NCI-H446 treated with DMSO at 0.1 percent for 48 hours (cell line): ENCODE measurements at regions not wholly inside any gene's neighbourhood (a gene's known extent, or its start where the extent isn't known, plus 50 kb on each side); places are given as distances from the start of the nearest gene placed in this dataset.
"Not testable (repeated sequence)": the region's sequence is repeated elsewhere in the genome, so short reads cannot be mapped to it uniquely, and the experiment has no call there.

Experiments used
- DNase-seq: peaks from one replicate; lab custom pipeline; 2025; lab: John Stamatoyannopoulos, UW

DNA sequence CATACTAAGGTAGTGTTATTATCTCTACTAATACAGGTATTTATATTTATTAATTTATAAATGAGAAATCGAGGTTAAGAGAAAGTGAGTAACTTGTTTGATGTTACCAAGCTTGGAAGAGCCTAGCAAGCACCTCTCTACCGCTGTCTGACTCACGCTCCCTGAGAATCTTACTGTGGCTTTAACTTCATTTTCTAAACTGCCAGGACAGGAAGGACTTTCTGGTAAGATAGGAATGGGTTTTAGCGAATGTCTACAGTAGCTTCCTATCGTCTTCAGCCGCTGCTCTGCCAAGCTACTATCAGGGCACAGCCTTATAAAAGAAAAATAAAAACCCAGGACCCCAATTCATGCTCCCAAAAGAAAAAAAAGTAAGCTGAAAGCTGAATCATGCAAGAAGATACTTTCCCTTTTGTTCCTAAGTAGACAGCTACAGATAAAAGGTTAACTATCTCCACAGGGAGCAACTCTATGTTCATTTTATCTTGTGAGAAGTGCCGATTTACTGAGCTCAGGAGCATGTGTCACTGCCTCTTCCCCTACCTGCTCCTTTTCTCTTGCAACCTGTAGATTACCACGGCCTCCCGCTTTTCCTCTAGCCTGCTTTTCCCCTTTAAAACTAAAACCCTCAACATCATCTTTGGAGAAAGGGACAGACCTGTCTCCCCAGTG is 60.2 kb downstream of the THNSL1 start:
- no peak for DNase-seq

DNA sequence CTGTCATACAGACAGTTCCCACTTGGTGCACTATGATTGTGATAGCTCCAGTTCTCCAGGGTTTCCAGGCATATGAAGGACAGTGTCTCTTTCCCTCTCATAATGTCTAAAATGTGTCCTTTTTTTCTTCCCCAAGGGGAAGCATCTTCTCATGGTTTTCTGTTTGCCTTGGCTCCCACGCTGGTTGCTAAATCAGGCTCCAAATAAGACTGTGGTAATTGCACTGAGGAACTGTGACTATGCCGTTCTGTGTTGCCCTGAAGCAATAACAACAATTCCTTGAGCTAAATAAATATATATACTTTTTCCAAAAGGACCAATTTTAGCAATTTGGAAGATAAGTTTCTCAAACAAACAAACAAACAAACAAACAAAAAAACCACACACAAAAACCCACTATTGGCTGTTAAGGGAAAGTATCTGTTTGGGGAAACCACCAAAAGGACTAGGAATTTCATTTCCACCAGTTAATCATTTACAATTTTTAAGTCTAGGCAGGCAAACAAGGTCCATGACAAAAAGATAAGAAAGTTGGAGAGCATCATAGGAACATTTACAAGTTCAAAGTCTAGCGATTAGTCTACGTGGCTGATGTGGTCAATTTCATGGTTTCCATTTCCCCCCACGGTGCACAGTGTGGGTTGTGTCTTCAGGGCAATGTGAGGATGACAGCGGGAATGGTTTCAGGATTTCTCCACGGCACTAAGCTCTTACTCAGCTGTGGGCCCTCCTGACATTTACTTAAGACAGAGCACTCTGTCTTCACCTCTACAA is 62.4 kb downstream of the THNSL1 start:
- no peak for DNase-seq

DNA sequence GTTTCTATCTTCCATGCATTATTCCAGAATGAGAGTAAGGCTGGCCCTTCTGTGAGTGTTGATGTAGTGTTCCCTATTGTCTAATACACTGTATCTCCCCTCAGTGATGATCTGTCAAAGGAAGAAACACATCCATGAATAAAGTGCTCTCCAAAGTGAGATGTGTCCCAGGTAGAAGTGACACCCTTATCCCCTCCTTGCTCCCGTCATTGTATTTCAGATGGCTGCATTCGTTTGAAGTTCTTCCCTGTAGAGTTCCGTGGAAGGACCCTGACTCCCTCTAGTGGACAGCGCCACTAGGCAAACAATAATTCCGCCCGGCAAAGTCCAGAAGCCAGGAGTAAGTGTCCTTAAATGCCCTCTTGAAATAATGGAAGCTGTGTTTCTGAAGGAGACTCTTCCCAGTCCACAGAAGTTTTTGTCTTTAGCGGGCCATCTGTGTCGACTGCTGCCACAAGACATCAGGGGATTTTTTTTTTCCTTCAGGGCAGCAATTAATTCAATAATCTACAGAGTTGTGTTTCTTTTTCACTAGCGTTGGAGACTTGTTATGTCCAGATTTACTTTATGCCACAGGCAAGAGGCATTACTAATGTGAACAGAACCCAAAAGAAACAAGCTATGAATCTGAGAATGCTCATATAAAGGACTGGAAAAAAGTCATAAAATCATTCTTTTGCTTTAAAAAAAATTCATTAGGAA is 64.6 kb downstream of the THNSL1 start:
- peak; percentile 69 for DNase-seq

DNA sequence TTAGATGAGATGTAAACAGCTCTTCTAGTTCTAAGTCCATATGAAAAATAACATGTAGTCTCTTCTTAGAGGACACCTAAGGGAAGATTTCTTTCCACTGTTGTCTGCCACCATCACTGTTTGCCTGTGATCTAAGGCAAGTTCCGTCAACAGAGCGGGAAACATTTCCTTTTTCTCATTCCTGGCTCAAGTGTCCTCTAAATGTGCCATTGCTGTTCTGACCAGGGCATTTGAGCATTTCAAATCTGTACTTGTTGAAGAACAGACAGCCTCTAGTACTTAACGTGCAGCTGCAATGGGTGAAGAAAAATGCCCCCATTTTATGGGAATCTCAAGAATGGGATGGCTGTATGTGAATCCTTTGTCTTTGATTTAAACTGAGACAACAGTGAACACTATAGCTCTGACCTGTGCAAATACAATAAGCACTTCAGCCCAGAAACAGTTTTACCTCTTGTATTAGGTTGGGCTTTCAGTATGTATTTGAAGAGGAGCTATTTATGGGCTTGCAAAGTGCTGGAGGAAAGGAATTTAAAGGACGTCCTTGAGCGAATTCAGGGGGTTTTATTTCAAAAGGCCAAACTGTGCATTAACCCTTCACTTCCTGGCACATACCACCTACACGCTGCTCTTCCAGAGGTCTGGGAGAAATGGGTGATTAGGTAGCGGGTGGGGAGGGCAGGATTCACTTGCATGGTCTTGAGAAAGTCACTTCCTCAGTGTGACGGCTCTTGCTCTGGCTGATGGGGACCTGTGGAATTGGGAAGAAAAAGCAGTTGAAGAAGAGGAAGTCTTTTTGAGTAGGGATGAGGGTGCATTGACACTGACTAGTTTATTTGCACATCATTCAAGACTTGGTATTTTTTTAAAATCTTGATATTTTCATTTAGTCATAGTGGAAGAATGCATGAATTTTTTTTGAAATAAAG is 66.1 kb downstream of the THNSL1 start:
- no peak for DNase-seq

DNA sequence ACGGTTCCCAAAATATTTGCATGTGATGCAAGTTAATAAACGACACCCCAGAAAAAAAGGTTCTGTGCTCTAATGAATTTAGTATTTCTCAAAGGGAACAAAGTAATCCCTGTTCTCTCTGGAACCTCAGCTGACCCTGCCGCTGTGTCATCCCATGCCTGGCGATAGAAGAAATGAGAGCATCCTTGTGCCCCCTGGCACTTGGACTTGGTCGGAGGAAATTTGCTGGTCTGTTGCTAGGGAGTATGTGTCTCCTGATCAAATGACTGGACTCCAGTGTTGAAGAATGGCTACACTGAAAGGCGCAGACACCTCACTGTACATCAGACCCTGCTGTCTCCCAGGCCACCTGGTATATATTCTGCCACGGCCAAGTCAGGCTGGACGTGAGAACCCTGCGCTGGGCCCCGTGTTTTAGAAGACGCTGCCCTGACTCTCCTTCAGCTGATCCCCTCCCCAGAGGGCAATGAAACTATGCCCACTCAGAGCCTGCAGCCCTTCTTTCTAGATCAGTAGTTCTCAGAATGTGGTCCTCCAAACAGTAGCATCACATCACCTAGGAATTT is 67.2 kb downstream of the THNSL1 start:
- no peak for DNase-seq

DNA sequence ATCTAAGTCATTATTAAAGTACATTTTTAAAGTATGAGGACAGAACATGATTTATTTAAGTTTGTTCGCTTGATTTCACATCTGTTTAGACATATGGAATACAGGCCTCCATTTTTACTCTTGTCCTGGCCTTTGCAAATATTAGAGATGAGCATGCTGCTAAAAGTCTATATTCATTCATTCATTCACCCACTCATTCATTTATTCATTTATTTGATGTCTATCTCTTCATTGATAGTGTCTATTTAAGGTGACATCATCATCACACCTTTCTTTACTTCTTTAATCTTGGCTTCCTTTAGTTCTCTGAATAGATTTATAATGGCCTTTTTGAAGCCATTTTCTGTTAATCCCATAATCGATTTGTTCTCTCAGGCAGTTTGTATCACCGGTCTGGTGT is 68.0 kb downstream of the THNSL1 start:
- DNase-seq, result no peak

DNA sequence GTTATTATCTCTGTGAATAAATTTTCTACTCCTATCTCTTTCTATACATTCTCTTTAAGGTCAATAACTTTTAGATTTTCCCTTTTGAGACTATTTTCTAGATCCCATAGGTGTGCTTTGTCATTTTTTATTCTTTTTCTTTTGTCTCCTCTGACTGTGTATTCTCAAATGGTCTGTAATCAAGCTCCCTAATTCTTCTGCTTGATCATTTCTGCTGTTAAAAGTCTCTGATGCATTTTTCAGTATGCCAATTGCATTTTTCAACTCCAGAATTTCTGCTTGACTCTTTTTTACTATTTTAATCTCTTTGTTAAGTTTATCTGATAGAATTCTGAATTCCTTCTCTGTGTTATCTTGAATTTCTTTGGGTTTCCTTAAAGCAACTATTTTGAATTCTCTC is 78.2 kb downstream of the THNSL1 start:
- no peak for DNase-seq

DNA sequence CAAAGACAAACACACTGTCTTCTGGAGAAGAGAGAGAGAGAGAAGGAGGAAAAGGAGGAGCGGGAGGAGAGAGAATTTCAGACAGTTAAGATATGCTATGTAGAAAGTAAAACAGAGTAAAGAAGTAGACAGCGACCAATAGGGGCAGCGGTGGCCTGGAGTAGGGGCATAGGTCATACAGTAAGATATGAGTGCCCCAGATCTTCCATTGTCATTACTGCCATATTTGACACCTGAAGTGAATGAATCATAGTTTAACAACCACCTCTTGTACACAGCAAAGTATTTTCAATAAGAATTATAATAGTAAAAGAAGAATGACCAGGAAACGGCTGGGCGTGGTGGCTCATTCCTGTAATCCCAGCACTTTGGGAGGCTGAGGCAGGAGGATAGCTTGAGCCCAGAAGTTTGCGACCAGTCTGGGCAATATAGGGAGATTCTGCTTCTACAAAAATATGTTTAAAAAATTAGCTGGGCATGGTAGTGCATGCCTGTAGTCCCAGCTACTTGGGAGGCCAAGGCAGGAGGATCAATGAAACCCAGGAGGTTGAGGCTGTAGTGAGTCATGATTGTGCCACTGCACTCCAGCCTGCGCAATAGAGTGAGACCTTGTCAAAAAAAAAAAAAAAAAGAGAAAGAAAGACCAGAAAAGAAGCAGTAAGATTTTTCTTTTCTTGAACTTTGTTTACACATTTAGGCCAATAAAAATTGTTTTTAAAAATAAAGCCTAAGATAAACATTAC is 77.0 kb upstream of the GPR158 start:
- no peak for DNase-seq

DNA sequence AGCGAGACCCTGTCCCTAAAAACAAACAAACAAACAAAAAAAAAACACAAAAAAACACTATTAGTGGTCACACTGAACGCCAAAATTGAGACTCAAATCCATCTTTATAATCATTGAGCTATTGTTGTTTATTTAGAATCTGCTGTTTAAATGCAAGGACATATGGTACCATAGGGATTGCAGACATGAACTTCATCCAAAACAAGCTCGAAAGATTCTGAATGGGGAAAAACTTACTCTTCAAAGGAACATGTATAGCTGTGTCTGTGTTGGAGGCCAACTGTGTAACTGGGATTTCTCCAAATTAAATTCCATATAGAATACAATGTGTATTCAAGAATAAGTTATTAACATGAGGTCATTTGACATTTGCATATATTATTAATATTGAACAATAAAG is 74.7 kb upstream of the GPR158 start:
- no peak for DNase-seq

DNA sequence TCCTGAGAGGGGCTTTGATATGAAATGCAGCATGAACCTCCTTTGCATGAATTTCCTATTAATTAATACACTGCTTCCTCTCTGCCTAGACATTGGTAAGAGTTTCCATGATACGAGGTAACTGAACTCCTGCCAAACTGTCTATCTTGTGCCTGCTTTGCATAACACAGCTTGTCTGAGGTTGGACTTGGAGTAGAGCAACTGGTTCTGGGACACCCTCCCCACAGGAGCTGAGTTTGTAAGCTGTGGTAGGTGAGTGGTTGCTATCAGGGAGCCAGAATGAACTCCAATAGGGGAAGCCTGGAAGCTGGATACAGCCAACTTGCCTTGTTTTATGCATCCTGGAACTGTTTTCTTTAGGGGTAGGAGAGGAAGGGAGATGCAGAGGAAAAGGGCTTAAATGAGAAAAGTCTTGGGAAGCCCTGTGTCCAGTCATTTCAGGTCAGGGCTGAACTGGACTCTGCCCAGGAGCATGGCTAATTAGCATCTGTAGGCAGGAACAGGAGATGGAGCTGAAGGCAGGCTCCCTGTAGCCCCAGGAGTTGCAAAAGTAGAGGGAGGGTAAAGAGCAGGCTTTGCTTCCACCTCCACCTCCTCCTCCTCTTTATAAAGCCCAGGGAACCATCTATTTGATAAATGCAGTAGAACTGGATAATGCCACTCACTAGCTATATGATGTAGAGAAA is 73.2 kb upstream of the GPR158 start:
- no peak for DNase-seq

DNA sequence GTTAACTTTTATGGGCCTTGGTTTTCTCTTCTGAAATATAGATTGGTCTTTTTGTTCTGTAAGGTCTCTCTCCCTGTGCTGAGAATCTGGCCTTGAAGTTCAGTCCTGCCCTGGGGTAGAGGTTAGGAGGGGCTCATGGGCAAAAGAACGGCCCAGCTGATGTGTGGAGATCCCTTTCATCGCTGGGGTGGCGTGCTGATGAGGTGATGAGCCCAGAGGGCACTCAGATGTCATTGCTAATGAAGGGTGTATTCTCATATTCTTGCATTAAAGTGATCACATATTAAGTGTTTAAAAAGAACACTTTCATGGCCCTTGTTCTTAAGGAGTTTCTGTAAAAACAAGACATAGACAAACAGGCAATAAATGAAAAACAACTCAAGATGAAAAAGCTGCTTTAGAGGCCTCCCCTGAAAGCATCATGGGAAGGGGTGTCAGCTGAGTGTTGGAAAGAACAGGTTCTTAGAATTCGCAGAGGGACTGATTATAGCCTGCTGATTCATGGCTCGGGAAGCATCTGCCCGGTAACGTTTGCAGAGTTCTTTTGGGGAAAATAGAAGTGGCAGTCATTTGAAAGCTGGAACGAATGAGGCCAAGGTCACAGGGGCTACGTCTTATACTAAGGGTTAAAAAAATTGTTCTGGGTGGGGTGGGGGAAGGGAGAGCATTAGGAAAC is 72.5 kb upstream of the GPR158 start:
- no peak for DNase-seq

DNA sequence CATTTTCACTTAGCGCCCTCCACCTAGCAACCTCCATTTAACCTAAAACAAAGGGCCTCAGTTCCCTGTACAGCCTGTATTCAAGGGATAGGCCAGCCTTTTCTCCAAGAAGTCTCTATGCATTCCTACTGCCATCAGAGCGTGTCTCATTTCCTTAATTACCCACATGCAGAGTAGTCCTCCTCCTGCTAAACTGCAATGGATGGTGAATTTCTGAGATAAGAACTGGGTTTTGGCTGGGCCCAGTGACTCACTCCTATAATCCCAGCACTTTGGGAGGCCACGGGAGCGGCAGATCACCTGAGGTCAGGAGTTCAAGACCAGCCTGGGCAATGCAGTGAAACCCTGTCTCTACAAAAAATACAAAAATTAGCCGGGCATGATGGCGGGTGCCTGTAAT is 71.1 kb upstream of the GPR158 start:
- DNase-seq, result no peak

DNA sequence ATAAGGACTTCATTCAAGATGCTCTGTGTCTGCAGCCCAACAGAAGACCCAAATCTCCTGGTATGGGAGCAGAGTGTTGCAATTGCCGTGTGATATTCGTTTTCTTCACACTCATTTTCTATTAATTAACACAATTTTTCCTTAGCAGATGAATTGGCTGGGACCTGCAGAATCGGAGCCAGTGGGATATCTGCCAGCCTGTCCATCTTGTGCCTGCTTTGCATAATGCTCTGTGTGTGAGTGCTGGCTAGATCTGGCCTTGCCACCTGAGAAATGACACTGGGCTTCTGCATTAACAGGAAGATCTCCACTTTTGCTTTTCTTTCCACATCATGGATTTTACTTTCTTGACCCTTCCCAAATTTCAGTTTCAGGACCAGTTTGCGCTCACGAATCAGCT is 70.4 kb upstream of the GPR158 start:
- peak; percentile 38 for DNase-seq

DNA sequence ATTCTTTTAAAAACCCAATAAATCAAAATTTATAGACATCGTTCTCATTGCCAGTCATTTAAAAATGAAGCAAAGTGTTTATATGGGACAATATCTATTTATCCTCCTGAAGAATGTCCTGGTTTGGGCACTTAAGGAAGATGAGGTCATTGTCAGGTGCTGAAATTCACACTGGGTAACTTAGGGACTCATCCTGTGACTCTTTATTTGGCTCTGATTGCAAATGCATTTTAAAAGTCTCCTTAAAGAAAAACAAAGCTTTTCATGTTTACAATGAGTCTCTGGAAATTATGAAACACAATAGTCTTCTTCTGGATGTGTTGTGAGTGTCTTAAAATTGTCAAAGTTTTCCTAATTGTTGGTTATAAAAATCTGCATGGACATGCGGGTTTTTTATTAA is 69.5 kb upstream of the GPR158 start:
- DNase-seq, result no peak

DNA sequence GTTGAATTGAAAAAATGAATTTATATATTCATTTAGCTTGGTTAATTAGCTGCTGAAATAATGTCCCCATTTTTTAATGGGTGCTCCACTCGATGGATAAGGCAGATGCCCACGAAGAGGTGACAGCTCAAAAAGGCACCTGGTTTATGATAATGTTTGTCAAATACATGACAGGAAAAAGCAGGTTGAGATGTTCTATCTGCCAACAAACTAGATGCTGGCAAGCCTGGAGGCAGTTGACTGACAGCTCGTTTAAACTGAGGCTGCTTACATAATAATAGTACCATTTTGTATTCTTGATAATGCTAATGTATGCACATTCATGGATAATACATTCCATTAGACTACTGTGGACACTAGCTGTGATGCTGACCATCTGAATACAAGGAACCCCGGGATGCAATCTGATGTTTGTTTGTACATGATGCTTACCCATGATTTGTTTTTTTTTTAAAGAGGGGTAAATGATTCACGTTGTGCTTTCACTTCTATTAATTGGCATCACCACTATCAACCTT is 69.0 kb upstream of the GPR158 start:
- DNase-seq, result no peak

DNA sequence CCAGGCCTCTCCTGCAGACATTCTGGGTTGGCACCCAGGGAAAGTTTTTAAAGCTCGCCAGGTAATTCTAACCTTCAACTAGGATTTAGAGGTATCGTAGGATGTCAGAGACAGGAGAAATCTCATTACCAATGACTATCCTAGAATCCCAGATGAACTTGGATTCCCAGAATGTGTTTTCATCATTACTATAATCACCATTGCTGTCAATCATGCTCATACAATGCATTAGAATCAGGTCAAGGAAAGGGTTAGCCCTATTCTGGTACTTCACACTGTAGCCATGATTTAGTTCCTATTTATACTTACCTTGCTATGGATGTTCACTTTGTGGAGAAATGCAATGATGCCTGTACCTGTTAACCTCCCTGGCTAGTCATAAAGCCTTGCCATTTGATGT is 67.0 kb upstream of the GPR158 start:
- DNase-seq, result no peak

DNA sequence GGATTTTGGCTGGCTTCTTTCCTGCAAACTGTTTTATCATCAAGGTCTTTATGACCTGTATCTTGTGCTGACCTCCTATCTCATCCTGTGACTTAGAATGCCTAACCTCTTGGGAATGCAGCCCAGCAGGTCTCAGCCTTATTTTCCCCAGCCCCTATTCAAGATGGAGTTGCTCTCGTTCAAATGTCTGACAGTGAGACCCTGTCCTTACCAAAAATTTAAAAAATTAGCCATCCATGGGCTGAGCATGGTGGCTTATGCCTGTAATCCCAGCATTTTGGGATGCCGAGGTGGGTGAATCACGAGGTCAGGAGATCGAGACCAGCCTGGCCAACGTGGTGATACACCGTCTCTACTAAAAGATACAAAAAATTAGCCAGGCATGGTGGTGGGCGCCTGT is 64.9 kb upstream of the GPR158 start:
- not testable (repeated sequence) for DNase-seq

DNA sequence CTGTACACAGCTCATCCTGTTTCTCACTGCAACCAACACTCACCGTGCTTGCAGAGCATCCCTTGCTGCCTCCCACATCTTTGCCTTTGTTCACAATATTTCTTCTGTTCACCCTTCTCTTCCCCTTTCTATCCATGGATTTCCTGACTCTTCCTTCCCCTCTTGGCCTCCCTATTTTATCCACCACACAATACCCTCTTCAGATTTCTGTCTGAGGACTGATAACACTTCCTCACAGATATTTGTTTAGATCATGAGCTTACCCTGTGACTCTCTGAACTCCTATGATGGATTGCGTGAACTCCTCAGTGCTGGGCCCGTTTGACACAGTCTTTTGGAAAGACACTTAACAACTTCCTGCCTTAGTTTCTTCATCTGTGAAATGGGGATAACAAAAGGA is 62.8 kb upstream of the GPR158 start:
- DNase-seq, result no peak

DNA sequence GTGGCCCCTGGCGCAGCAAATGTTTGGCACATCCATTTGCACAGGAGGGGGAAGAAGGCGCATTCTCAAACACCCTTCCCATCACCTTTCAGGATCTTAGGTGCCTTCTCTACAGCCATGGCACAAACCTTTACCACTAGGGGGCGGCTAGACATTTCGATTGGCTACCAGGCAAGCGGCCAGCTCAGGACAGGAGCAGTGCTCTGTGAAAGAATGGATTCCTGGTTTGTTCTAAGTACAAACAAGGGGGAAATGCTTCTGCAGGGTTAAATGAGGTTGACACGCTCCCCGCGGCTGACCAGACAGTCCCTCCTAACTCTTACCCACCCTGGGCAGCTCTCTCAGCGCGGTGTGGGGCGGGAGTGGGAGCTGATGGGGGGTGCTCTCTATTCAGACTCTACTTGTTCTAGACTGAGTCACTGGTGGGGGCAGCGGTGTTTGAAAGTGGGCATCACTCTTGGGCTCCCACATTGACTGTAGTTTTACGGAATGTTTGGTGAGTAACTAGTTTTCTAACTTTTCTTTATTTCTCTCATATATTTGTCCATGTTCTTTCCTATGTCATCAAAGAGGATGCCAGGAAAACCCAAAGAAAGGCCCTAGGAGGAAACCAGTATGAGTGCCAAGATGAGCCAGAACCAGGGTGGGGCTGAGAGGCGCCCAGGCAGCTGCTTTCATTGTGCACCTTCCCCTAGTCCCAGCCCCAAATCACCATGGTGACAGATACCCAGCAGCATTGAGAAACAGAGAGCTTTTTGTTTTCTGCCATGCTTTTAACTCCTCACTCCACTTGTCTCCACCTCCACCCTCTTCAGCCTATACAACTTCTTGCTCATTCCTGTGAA is 61.4 kb upstream of the GPR158 start:
- DNase-seq, result peak; percentile 66
